HG03060 (cell line): ENCODE measurements at regions not wholly inside any gene's neighbourhood (a gene's known extent, or its start where the extent isn't known, plus 50 kb on each side); places are given as distances from the start of the nearest gene placed in this dataset.
"Not testable (repeated sequence)": the region's sequence is repeated elsewhere in the genome, so short reads cannot be mapped to it uniquely, and the experiment has no call there.

Experiments used
- ATAC-seq: cut with Tn5 transposase; IDR thresholded peaks from one replicate; pipeline ENCODE4 v1.9.1; 2021; ENCODE audit warnings: low read depth, moderate number of reproducible peaks; ENCODE audit not compliant: unreplicated experiment

GRCh38 chr6:71810880-71811279 lies 75.5 kb upstream of the RIMS1 start:
- ATAC-seq, result no peak

DNA sequence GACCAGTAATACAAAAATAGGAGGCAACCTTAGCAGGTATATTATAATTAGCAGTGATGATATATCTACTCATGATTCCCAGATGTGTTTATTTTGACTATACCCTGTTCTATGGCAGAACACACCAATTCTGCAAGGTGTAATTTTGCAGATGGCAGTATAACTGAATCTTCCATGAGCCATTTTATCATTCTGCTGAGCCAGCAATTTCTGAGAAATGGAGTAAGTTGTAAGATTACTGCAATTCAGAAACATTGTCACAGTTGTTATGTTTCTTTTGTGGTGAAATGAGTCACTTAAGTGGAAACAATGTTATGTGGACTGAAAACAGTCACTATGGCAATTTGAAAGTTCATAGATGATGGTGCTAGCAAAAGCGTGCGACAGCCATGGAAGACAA lies 63.7 kb upstream of the RIMS1 start:
- no peak for ATAC-seq

DNA sequence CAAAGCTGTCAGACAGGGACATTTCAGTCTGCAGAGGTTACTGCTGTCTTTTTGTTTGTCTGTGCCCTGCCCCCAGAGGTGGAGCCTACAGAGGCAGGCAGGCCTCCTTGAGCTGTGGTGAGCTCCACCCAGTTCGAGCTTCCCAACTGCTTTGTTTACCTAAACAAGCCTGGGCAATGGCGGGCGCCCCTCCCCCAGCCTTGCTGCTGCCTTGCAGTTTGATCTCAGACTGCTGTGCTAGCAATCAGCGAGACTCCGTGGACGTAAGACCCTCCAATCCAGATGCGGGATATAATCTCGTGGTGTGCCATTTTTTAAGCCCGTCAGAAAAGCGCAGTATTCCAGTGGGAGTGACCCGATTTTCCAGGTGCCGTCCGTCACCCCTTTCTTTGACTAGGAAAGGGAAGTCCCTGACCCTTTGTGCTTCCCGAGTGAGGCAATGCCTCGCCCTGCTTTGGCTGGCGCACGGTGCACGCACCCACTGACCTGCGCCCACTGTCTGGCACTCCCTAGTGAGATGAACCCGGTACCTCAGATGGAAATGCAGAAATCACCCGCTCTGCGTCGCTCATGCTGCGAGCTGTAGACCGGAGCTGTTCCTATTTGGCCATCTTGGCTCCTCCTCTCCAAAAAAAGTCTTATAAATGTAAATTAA lies 54.1 kb upstream of the RIMS1 start:
- ATAC-seq, result not testable (repeated sequence)
